ENCODE measurements at regions not wholly inside any gene's neighbourhood (a gene's known extent, or its start where the extent isn't known, plus 50 kb on each side); places are given as distances from the start of the nearest gene placed in this dataset.

- TF ChIP-seq CTCF (IDR thresholded peaks at IDR 0.05 in 4 of 5, conservative IDR thresholded peaks at IDR 0.05 in 1 of 5) (no peak), POLR2A (IDR thresholded peaks at IDR 0.05) (no peak)
These were observed 859.0 kb downstream of the QKI start for GRCh38 chr6:164273491-164273890.

Measured in gastrocnemius medialis (tissue), 4 donors.